Ishikawa (cell line): ENCODE measurements at regions not wholly inside any gene's neighbourhood (a gene's known extent, or its start where the extent isn't known, plus 50 kb on each side); places are given as distances from the start of the nearest gene placed in this dataset.

Source experiments
- CREB1 ChIP-seq: IDR thresholded peaks from 2 replicates; pipeline ENCODE4 v1.6.1; 2012; ENCODE audit warnings: low read depth
- EGR1 ChIP-seq: IDR thresholded peaks from 2 replicates; pipeline ENCODE4 v1.6.1; 2012
- EP300 ChIP-seq: IDR thresholded peaks from 2 replicates; pipeline ENCODE4 v1.6.1; 2012; ENCODE audit warnings: borderline replicate concordance
- RAD21 ChIP-seq: IDR thresholded peaks from 2 replicates; pipeline ENCODE4 v1.6.1; 2012; ENCODE audit warnings: low read depth
- TAF1 ChIP-seq: IDR thresholded peaks from 2 replicates; pipeline ENCODE4 v1.6.1; 2012; ENCODE audit warnings: low read depth, mild to moderate bottlenecking
- TCF12 ChIP-seq: IDR thresholded peaks from 2 replicates; pipeline ENCODE4 v1.6.1; 2012; ENCODE audit warnings: low read depth
- YY1 ChIP-seq: IDR thresholded peaks from 2 replicates; pipeline ENCODE4 v1.6.1; 2012; ENCODE audit warnings: low read depth
- ZBTB7A ChIP-seq: IDR thresholded peaks from 2 replicates; pipeline ENCODE4 v1.6.1; 2012; ENCODE audit warnings: low read depth
- TF ChIP-seq, protein P1 (sequence below): IDR thresholded peaks from 2 replicates; pipeline ENCODE4 v1.6.1; 2012; ENCODE audit warnings: low read depth, mild to moderate bottlenecking
- TF ChIP-seq, protein P2 (sequence below): IDR thresholded peaks from 2 replicates; pipeline ENCODE4 v1.6.1; 2012

DNA sequence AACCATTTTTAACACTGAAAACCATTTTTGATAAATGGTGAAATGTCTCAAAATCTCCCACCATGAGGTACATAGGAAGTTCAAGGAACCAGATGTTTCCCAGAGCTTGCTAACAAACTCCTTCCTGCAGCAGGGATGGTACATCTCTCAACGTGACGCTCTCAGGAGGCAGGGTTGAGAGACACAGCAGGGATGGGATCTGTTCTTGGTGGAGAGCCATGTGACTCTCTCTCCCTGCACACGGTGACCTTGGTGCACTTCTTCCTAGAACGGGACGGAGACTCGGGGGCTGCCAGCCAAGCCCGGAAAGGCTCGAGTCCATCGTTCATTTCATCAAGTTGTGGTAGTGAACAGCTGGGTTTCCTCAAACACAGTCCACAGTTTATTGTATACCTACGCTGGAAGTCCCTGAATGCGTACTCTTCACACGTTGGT lies 94.2 kb downstream of the FAM50B start:
- TF ChIP-seq ZBTB7A (no peak), EP300 (no peak), EGR1 (no peak), YY1 (no peak), TAF1 (no peak), RAD21 (no peak), CREB1 (no peak), TCF12 (no peak)
- TF ChIP-seq, protein P1, sequence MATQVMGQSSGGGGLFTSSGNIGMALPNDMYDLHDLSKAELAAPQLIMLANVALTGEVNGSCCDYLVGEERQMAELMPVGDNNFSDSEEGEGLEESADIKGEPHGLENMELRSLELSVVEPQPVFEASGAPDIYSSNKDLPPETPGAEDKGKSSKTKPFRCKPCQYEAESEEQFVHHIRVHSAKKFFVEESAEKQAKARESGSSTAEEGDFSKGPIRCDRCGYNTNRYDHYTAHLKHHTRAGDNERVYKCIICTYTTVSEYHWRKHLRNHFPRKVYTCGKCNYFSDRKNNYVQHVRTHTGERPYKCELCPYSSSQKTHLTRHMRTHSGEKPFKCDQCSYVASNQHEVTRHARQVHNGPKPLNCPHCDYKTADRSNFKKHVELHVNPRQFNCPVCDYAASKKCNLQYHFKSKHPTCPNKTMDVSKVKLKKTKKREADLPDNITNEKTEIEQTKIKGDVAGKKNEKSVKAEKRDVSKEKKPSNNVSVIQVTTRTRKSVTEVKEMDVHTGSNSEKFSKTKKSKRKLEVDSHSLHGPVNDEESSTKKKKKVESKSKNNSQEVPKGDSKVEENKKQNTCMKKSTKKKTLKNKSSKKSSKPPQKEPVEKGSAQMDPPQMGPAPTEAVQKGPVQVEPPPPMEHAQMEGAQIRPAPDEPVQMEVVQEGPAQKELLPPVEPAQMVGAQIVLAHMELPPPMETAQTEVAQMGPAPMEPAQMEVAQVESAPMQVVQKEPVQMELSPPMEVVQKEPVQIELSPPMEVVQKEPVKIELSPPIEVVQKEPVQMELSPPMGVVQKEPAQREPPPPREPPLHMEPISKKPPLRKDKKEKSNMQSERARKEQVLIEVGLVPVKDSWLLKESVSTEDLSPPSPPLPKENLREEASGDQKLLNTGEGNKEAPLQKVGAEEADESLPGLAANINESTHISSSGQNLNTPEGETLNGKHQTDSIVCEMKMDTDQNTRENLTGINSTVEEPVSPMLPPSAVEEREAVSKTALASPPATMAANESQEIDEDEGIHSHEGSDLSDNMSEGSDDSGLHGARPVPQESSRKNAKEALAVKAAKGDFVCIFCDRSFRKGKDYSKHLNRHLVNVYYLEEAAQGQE: no peak
- TF ChIP-seq, protein P2, sequence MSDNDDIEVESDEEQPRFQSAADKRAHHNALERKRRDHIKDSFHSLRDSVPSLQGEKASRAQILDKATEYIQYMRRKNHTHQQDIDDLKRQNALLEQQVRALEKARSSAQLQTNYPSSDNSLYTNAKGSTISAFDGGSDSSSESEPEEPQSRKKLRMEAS: no peak
